ENCODE measurements at regions not wholly inside any gene's neighbourhood (a gene's known extent, or its start where the extent isn't known, plus 50 kb on each side); places are given as distances from the start of the nearest gene placed in this dataset.

- intact Hi-C loops (cut with micrococcal nuclease) = no loop called here
- no peaks in the 10 kb centered on the region for H3K36me3 ChIP-seq
- no peaks in the 10 kb centered on the region for H3K4me1 ChIP-seq
- no peak for DNase-seq
- H3K9me3 ChIP-seq (replicated peaks) = no peaks in the 10 kb centered on the region
- H3K27ac ChIP-seq (replicated peaks) = no peak overlapping the region
- H3K4me3 ChIP-seq = no peak overlapping the region
- TF ChIP-seq CTCF (IDR thresholded peaks at IDR 0.05; ENCODE audit: borderline replicate concordance) = no peak
- no peaks in the 10 kb centered on the region for H3K27me3 ChIP-seq (ENCODE audit: low read depth)
Measured at GRCh38 chr13:104288496-104288895, 1222.3 kb upstream of the SLC10A2 start.

- Histone ChIP-seq H3K4me1 (no peaks in the 10 kb centered on the region), H3K4me3 (no peak overlapping the region), H3K27me3 (ENCODE audit: low read depth) (no peaks in the 10 kb centered on the region), H3K27ac (replicated peaks) (no peak overlapping the region), H3K36me3 (no peaks in the 10 kb centered on the region), H3K9me3 (replicated peaks) (no peaks in the 10 kb centered on the region)
- intact Hi-C loops (cut with micrococcal nuclease) = no loop called here
- DNase-seq = no peak
- no peak for TF ChIP-seq CTCF (IDR thresholded peaks at IDR 0.05; ENCODE audit: borderline replicate concordance)
Measured at GRCh38 chr13:104286566-104287290, 1220.5 kb upstream of the SLC10A2 start.

GRCh38 chr13:104281910-104282309, 1215.7 kb upstream of the SLC10A2 start:
- DNase-seq = no peak
- Histone ChIP-seq H3K4me3 (no peak overlapping the region), H3K4me1 (no peaks in the 10 kb centered on the region), H3K36me3 (no peaks in the 10 kb centered on the region), H3K9me3 (replicated peaks) (peaks cover 13% of the 10 kb centered on the region), H3K27ac (replicated peaks) (no peak overlapping the region), H3K27me3 (ENCODE audit: low read depth) (no peaks in the 10 kb centered on the region)
- intact Hi-C loops (cut with micrococcal nuclease) = no loop called here
- TF ChIP-seq CTCF (IDR thresholded peaks at IDR 0.05; ENCODE audit: borderline replicate concordance) = no peak

GRCh38 chr13:104270731-104271130, 1204.5 kb upstream of the SLC10A2 start:
- TF ChIP-seq CTCF (IDR thresholded peaks at IDR 0.05; ENCODE audit: borderline replicate concordance) = no peak
- DNase-seq = no peak
- H3K4me3 ChIP-seq = no peak overlapping the region

GRCh38 chr13:104267206-104267811, 1201.1 kb upstream of the SLC10A2 start:
- H3K4me3 ChIP-seq = no peak overlapping the region
- H3K9me3 ChIP-seq (replicated peaks) = no peaks in the 10 kb centered on the region
- no peak for DNase-seq
- H3K4me1 ChIP-seq = no peaks in the 10 kb centered on the region
- H3K27me3 ChIP-seq (ENCODE audit: low read depth) = no peaks in the 10 kb centered on the region
- intact Hi-C loops (cut with micrococcal nuclease) = no loop called here
- H3K36me3 ChIP-seq = no peaks in the 10 kb centered on the region
- no peak overlapping the region for H3K27ac ChIP-seq (replicated peaks)
- no peak for TF ChIP-seq CTCF (IDR thresholded peaks at IDR 0.05; ENCODE audit: borderline replicate concordance)

More at GRCh38 chr13:104270731-104271130, 1204.5 kb upstream of the SLC10A2 start:
- Histone ChIP-seq H3K9me3 (replicated peaks) (no peaks in the 10 kb centered on the region), H3K4me1 (no peaks in the 10 kb centered on the region), H3K36me3 (no peaks in the 10 kb centered on the region), H3K27me3 (ENCODE audit: low read depth) (no peaks in the 10 kb centered on the region), H3K27ac (replicated peaks) (no peak overlapping the region)
- intact Hi-C loops (cut with micrococcal nuclease) = no loop called here
